ENCODE measurements at regions not wholly inside any gene's neighbourhood (a gene's known extent, or its start where the extent isn't known, plus 50 kb on each side); places are given as distances from the start of the nearest gene placed in this dataset.

- POLR2A ChIA-PET: no interaction called here
- peaks cover 37% of the 10 kb centered on the region for H3K4me1 Mint-ChIP-seq
- no peak for DNase-seq
Measured at GRCh38 chr7:41873741-41874140, 170.9 kb upstream of the INHBA start.

GRCh38 chr7:41872966-41873365 lies 170.1 kb upstream of the INHBA start:
- intact Hi-C loops (cut with micrococcal nuclease): no loop called here
- DNase-seq: no peak
- Mint-ChIP-seq H3K4me3 (no peak overlapping the region), H3K9me3 (ENCODE audit: insufficient read depth) (no peaks in the 10 kb centered on the region), H3K4me1 (peaks cover 35% of the 10 kb centered on the region), H3K27ac (no peak overlapping the region), H3K27me3 (no peaks in the 10 kb centered on the region)
- ATAC-seq (ENCODE audit: low read depth): no peak
- ChIA-PET POLR2A (no interaction called here), CTCF (no interaction called here)
- Histone ChIP-seq H3K27me3 (replicated peaks in 1 of 4; ENCODE audit: control extremely low read depth in 1 of 4, control insufficient read depth in 3 of 4, insufficient read depth in 4 of 4, low read length in 3 of 4) (no peaks in the 10 kb centered on the region), H4K20me1 (ENCODE audit: control insufficient read depth, insufficient read depth, low read length, poor library complexity, severe bottlenecking) (no peaks in the 10 kb centered on the region), H3K9ac (ENCODE audit: low read length) (no peak overlapping the region), H3K4me1 (ENCODE audit: control insufficient read depth in 2 of 2, insufficient read depth in 2 of 2, low read length in 2 of 2) (peaks cover 12 to 13% of the 10 kb centered on the region in 2 donors), H3K79me2 (ENCODE audit: control insufficient read depth, insufficient read depth, low read length) (no peaks in the 10 kb centered on the region), H3K4me3 (ENCODE audit: control extremely low read depth in 1 of 5, extremely low read depth in 1 of 5, insufficient read depth in 1 of 5, low read depth in 2 of 5, low read length in 4 of 5) (no peak overlapping the region), H3K36me3 (replicated peaks in 1 of 2; ENCODE audit: control extremely low read depth in 1 of 2, control insufficient read depth in 1 of 2, extremely low read depth in 1 of 2, insufficient read depth in 2 of 2, low read length in 1 of 2) (no peaks in the 10 kb centered on the region), H3K4me2 (replicated peaks; ENCODE audit: low read depth, low read length, poor library complexity, severe bottlenecking) (no peak overlapping the region), H3K27ac (ENCODE audit: low read length in 2 of 2) (no peak overlapping the region), H2AFZ (ENCODE audit: insufficient read depth, low read depth, low read length, poor library complexity, severe bottlenecking) (no peak overlapping the region), H3K9me3 (ENCODE audit: control extremely low read depth in 1 of 3, control insufficient read depth in 2 of 3, insufficient read depth in 1 of 3, low read length in 2 of 3) (no peaks in the 10 kb centered on the region)
- TF ChIP-seq CTCF (IDR thresholded peaks at IDR 0.05) (no peak), EZH2 (IDR thresholded peaks at IDR 0.05; ENCODE audit: borderline replicate concordance, insufficient read depth, low read depth, low read length, poor library complexity, severe bottlenecking) (no peak)
- WGBS (ENCODE audit: insufficient coverage): no CpG with 5 or more reads among the region's 1 CpG

More at GRCh38 chr7:41873741-41874140, 170.9 kb upstream of the INHBA start:
- no peak overlapping the region for H3K27ac ChIP-seq (ENCODE audit: low read length in 2 of 2)
- H3K79me2 ChIP-seq (ENCODE audit: control insufficient read depth, insufficient read depth, low read length): no peaks in the 10 kb centered on the region
- no peak overlapping the region for H3K27ac Mint-ChIP-seq
- no peaks in the 10 kb centered on the region for H3K27me3 Mint-ChIP-seq
- H3K9me3 ChIP-seq (ENCODE audit: control extremely low read depth in 1 of 3, control insufficient read depth in 2 of 3, insufficient read depth in 1 of 3, low read length in 2 of 3): no peaks in the 10 kb centered on the region
- TF ChIP-seq EZH2 (IDR thresholded peaks at IDR 0.05; ENCODE audit: borderline replicate concordance, insufficient read depth, low read depth, low read length, poor library complexity, severe bottlenecking): no peak
- TF ChIP-seq CTCF (IDR thresholded peaks at IDR 0.05): no peak
- no peak overlapping the region for H2AFZ ChIP-seq (ENCODE audit: insufficient read depth, low read depth, low read length, poor library complexity, severe bottlenecking)
- H3K27me3 ChIP-seq (replicated peaks in 1 of 4; ENCODE audit: control extremely low read depth in 1 of 4, control insufficient read depth in 3 of 4, insufficient read depth in 4 of 4, low read length in 3 of 4): no peaks in the 10 kb centered on the region
- peaks cover 12 to 13% of the 10 kb centered on the region in 2 donors for H3K4me1 ChIP-seq (ENCODE audit: control insufficient read depth in 2 of 2, insufficient read depth in 2 of 2, low read length in 2 of 2)
- H3K9me3 Mint-ChIP-seq (ENCODE audit: insufficient read depth): no peaks in the 10 kb centered on the region
- intact Hi-C loops (cut with micrococcal nuclease): no loop called here
- ATAC-seq (ENCODE audit: low read depth): no peak
- H3K4me3 Mint-ChIP-seq: no peak overlapping the region
- WGBS (ENCODE audit: insufficient coverage): 83% methylated on average over 2 of the region's 2 CpGs
- H3K4me2 ChIP-seq (replicated peaks; ENCODE audit: low read depth, low read length, poor library complexity, severe bottlenecking): no peak overlapping the region
- no peak overlapping the region for H3K9ac ChIP-seq (ENCODE audit: low read length)
- CTCF ChIA-PET: no interaction called here
- H4K20me1 ChIP-seq (ENCODE audit: control insufficient read depth, insufficient read depth, low read length, poor library complexity, severe bottlenecking): no peaks in the 10 kb centered on the region
- no peaks in the 10 kb centered on the region for H3K36me3 ChIP-seq (replicated peaks in 1 of 2; ENCODE audit: control extremely low read depth in 1 of 2, control insufficient read depth in 1 of 2, extremely low read depth in 1 of 2, insufficient read depth in 2 of 2, low read length in 1 of 2)
- no peak overlapping the region for H3K4me3 ChIP-seq (ENCODE audit: control extremely low read depth in 1 of 5, extremely low read depth in 1 of 5, insufficient read depth in 1 of 5, low read depth in 2 of 5, low read length in 4 of 5)
